Eye (tissue), 1 donor: ENCODE measurements at regions not wholly inside any gene's neighbourhood (a gene's known extent, or its start where the extent isn't known, plus 50 kb on each side); places are given as distances from the start of the nearest gene placed in this dataset.

Source experiments
- DNase-seq: peaks from one replicate; pipeline ENCODE4 v3.0.0-alpha.2; 2015

- peak; percentile 69 for DNase-seq
Observed at GRCh38 chr2:62364791-62365528, 141.0 kb downstream of the TMEM17 start.

GRCh38 chr2:62363166-62363565 lies 142.8 kb downstream of the TMEM17 start:
- DNase-seq, result no peak

GRCh38 chr2:62362561-62362960 lies 143.4 kb downstream of the TMEM17 start:
- DNase-seq, result no peak

- DNase-seq, result no peak
Observed at GRCh38 chr2:62361964-62362363, 144.0 kb downstream of the TMEM17 start.

- DNase-seq, result peak; percentile 13
Observed at GRCh38 chr2:62354771-62355561, 151.0 kb downstream of the TMEM17 start.

- no peak for DNase-seq
Observed at GRCh38 chr2:62352031-62352430, 154.0 kb downstream of the TMEM17 start.

GRCh38 chr2:62349788-62350187 lies 153.9 kb downstream of the B3GNT2 start:
- DNase-seq, result no peak

- no peak for DNase-seq
Observed at GRCh38 chr2:62348700-62349099, 152.8 kb downstream of the B3GNT2 start.

GRCh38 chr2:62347563-62348270 lies 151.8 kb downstream of the B3GNT2 start:
- DNase-seq, result no peak

- no peak for DNase-seq
Observed at GRCh38 chr2:62344472-62344871, 148.6 kb downstream of the B3GNT2 start.

GRCh38 chr2:62343636-62344337 lies 147.9 kb downstream of the B3GNT2 start:
- no peak for DNase-seq

GRCh38 chr2:62343206-62343605 lies 147.3 kb downstream of the B3GNT2 start:
- DNase-seq, result no peak

GRCh38 chr2:62340994-62341484 lies 145.1 kb downstream of the B3GNT2 start:
- DNase-seq, result peak; percentile 39

GRCh38 chr2:62339837-62340236 lies 143.9 kb downstream of the B3GNT2 start:
- no peak for DNase-seq

- DNase-seq, result no peak
Observed at GRCh38 chr2:62339413-62339812, 143.5 kb downstream of the B3GNT2 start.

GRCh38 chr2:62338111-62338510 lies 142.2 kb downstream of the B3GNT2 start:
- peak; percentile 48 for DNase-seq

- DNase-seq, result no peak
Observed at GRCh38 chr2:62337403-62337802, 141.5 kb downstream of the B3GNT2 start.

- no peak for DNase-seq
Observed at GRCh38 chr2:62335612-62336011, 139.7 kb downstream of the B3GNT2 start.

GRCh38 chr2:62334440-62335058 lies 138.6 kb downstream of the B3GNT2 start:
- DNase-seq, result no peak

- no peak for DNase-seq
Observed at GRCh38 chr2:62334009-62334408, 138.1 kb downstream of the B3GNT2 start.

- no peak for DNase-seq
Observed at GRCh38 chr2:62330959-62331358, 135.0 kb downstream of the B3GNT2 start.

- DNase-seq, result no peak
Observed at GRCh38 chr2:62329797-62330196, 133.9 kb downstream of the B3GNT2 start.
